Breast epithelium (tissue), 3 donors: ENCODE measurements at regions not wholly inside any gene's neighbourhood (a gene's known extent, or its start where the extent isn't known, plus 50 kb on each side); places are given as distances from the start of the nearest gene placed in this dataset.

Experiments
- POLR2A ChIP-seq: fragments of 450-650 bp; IDR thresholded peaks from one replicate; pipeline ENCODE4 v1.6.1; 2016; ENCODE audit warnings: antibody characterized with exemption, mild to moderate bottlenecking, moderate library complexity
- POLR2AphosphoS5 ChIP-seq, 3 donors: sonication (generic); formaldehyde crosslinking; IDR thresholded peaks; one replicate each; pipeline ENCODE4 v1.6.1; 2017; ENCODE audit warnings: antibody characterized with exemption in 3 of 3
- TF ChIP-seq, protein P1 (sequence below), 3 donors: fragments of 450-650 bp; IDR thresholded peaks; one replicate each; pipeline ENCODE4 v1.5.1; 2016 to 2017; ENCODE audit warnings: antibody characterized with exemption in 3 of 3, mild to moderate bottlenecking in 3 of 3, moderate library complexity in 3 of 3

- no peak for TF ChIP-seq POLR2A
- TF ChIP-seq, protein P1, sequence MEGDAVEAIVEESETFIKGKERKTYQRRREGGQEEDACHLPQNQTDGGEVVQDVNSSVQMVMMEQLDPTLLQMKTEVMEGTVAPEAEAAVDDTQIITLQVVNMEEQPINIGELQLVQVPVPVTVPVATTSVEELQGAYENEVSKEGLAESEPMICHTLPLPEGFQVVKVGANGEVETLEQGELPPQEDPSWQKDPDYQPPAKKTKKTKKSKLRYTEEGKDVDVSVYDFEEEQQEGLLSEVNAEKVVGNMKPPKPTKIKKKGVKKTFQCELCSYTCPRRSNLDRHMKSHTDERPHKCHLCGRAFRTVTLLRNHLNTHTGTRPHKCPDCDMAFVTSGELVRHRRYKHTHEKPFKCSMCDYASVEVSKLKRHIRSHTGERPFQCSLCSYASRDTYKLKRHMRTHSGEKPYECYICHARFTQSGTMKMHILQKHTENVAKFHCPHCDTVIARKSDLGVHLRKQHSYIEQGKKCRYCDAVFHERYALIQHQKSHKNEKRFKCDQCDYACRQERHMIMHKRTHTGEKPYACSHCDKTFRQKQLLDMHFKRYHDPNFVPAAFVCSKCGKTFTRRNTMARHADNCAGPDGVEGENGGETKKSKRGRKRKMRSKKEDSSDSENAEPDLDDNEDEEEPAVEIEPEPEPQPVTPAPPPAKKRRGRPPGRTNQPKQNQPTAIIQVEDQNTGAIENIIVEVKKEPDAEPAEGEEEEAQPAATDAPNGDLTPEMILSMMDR (IDR thresholded peaks at IDR 0.05) = no peak
- TF ChIP-seq POLR2AphosphoS5 (IDR thresholded peaks at IDR 0.05) = no peak
Observed at GRCh38 chr1:238318294-238319110, 427.8 kb upstream of the ZP4 start.
